GM03348 (cell line): ENCODE measurements at regions not wholly inside any gene's neighbourhood (a gene's known extent, or its start where the extent isn't known, plus 50 kb on each side); places are given as distances from the start of the nearest gene placed in this dataset.
"Not testable (repeated sequence)": the region's sequence is repeated elsewhere in the genome, so short reads cannot be mapped to it uniquely, and the experiment has no call there.

Source experiments
- DNase-seq: peaks from one replicate; pipeline ENCODE4 v3.0.0; 2012; ENCODE audit warnings: low spot score

DNA sequence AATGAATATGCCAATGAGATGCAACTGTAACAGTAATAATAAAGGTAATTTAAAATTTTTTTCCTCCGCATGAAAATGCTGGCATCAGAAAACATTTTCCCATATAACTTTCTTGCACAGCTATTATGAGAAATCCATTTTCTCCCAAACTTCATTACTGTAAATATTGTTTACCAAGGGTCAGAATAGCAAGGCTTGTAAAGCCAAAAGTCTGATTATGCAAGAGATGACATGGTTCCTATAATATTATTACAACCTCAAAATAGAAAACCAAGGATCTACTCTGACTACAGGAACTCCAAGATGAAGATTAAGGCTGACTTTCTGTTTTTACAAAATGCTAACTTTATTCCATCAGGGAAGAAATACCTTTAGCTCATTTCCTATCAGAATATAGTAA, 162.7 kb upstream of the CDK1 start:
- DNase-seq: no peak

GRCh38 chr10:60614363-60614762, 163.9 kb upstream of the CDK1 start:
- no peak for DNase-seq

GRCh38 chr10:60613434-60613833, 164.8 kb upstream of the CDK1 start:
- DNase-seq: no peak

DNA sequence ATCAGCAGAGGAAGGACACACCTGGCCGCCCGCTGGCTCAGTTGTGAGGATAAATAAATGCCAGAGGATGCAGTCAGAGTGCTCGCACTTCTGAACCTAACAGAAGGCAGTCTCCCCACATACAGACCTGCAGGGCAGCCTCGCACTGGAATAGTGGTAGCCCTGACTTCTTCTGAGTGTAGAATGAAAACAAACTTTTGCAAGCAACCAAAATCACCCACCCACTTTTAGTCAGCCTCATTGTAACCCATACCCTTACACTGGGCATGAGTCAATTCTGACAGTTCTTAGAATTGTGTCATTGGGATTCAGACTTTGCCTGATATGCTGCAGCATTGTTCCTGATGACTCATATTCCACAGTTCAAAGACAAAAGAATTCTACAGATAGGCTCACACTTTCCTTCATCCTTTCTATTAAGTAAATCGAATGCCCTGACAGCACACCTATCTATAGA, 167.0 kb upstream of the CDK1 start:
- peak; percentile 65 for DNase-seq

DNA sequence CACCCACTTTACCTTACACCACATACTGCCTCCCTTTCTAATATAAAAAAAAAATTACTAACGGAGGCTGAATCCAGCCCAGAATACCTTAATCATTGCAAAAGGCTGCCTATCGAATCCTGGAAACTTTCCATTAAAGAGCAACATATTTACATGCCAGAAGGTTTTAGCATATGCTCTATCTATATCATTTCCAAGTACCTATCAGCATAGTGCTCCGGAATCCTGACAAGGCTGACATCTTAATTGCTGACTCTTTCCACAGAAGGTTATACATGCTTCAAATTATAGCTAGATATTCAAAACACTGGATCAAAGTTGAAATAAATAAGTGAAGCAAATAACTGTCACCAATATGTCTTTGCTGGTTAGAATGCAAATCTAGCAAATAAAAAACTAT, 170.9 kb upstream of the CDK1 start:
- no peak for DNase-seq

DNA sequence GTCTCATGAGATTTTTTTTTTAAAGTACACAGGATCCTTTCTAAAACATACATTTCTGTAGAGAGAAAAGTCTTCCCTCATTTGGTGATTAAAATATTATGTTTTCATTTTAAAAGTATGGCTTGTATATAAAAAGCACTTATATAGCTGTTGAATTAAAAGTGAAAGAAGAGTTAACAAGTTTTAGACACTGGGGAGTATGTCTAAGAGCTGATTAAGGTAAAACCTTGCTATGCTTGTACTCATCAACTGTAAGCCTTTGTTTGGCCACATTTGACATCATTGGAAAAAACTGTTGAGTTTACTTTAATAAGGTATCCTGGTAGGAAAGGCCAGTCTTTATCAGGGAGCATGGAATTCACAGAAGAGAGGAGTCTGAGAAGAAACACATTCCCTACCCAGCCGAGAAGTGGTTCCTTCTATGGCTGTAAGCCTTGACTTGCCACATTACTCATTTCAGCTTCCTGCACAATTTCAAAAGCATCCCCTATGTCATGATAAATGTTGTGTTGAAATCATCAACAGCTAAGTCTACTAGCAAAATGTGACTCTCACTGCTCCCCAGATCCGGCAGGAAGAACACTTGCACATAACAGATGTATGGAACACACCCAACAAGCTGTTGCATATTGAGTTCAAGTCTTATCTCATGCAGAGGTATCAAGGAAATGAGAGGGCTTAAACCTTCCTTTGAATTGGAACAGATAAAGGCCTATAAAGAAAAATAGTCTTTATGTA, 171.8 kb upstream of the CDK1 start:
- peak; percentile 45 for DNase-seq

- no peak for DNase-seq
Measured at GRCh38 chr10:60605476-60605875, 172.8 kb upstream of the CDK1 start.

DNA sequence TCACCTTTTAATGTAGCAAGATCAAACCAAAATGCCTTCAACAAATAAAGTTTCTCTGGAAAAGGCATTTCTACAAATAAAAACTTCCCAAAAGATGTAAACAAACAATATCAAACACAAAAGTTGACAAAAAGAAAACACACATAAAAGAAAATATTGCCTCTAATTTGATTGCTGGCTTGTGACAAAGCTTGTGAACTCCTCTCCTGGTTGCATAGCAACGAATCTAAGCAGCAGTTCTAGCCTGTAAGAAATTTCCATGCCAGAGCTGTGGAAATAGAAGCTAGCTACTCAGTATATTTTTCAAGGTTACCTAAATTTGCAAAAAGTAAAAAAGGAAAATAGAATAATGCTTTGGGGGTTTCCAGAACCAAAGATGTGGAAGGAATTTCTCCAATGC, 173.9 kb upstream of the CDK1 start:
- no peak for DNase-seq

DNA sequence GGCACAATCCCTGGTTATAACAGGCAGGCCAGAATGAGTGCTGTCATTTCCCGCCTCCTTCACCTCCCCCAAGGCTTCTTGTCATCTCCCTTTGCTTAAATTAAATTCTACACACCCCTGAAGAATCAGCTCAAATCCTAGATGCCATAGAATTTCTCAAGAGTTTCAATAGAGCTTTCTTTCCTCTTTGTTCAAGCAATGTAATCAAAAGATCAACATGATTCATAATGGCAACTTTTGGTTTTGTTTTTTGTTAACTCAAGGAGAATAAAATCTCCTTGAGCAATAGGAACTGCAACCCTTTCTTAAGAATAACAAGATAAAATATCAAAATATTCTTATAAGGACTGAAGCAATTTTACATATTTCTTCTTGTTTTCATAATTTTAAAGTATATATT, 180.8 kb upstream of the CDK1 start:
- no peak for DNase-seq

DNA sequence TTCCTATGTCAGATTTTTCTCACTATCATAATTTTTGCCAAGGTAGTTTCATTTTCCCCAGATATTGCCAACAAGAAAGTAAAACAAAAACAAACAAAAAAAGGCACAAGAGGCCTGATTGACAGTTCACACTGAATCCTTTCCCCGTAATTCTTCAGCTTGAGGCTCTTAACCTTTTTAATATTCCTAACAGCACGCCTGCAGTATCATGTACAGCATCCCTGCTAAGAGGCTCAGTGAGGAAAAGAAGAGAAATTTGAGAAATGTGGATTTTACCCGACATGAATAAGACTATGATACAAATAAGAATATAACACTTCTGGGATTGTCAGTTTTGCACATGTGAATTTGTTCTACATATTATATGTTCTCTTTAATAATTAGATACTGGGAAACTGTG, 182.4 kb upstream of the CDK1 start:
- no peak for DNase-seq

DNA sequence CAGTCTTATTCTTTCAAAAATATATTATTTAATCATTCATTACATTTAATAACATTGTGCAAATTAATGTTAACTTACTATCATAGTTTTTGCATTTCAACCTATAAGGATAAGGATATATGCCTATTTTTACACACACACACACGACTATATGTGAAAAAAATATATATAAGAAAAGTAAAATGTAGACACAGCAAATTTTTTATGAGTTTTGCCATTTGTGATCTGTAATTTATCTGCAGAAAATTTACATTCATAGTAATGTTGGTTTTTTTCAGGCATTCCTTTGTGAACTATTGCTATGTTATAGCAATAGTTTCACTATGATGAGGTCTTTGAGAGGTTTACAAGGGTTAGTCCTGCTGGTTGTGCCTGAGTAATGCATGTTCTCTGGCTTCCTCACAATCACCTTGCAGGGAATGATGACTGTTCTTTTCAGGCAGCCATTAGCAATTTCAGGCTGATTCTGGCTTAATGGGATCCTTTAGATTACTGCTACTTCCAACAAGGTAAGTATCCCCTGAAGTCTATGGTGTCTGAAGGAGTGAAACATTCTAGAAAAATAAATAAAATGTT, 183.7 kb upstream of the CDK1 start:
- no peak for DNase-seq

DNA sequence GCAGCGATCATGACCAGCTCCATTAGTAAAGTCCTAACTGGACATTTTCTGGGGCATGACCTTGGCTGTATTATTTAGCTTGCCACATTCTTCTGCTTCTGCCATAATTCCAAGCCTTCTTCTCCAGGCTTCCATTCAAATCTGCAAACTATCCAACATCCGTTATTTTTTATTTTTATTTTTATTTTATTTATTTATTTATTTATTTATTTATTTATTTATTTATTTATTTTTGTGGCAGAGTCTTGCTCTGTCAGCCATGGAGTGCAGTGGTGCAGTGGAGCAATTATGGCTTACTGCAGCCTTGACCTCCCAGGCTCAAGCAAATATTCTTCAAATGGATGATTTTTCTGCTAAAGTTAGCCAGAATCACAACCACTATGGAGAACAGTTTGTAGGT, 187.2 kb upstream of the CDK1 start:
- DNase-seq: no peak

DNA sequence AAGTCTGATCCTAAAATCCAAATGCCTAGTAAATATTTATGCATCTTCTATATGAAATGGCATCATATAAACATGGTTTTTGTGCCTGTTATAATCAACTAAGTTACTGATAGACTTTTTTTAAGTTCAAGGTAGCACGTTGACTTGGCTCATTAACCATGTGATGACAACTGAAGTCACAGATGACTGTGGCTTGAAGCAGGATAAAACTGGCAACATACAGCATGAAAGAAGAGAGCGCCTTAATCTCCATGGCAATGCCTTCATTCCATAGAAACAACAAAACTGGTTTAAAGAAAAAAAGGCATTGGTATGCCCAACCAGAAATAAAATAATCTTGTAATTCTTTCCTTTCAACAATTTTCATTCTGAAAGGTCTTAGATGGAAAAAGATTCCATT, 188.9 kb upstream of the CDK1 start:
- no peak for DNase-seq

DNA sequence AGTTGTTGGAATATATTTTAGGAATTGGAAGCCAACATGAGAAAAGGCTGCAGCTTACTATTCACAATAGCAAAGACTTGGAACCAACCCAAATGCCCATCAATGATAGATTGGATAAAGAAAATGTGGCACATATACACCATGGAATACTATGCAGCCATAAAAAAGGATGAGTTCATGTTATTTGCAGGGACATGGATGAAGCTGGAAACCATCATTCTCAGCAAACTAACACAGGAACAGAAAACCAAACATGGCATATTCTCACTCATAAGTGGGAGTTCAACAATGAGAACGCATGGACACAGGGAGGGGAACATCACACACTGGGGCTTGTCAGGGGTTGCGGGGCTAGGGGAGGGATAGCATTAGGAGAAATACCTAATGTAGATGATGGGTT, 192.1 kb upstream of the ANK3 start:
- not testable (repeated sequence) for DNase-seq

DNA sequence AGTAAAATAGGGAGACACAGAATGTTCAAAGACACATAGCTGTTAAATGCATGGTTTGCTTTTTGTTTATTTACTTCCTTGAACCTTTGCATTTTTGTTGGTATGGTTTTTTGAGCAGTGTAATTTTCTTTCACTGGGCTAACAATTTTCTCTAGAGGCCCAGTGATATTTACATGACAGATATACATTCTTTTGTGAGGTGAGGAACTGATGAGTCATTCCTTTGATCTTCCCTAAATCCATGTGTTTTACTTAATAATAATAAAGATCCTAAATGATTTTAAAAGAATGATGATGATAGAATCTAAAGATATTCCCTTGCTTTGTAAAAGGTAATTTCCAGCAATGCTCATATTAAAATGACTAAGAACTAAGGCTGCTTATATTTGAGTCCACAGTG, 188.5 kb upstream of the ANK3 start:
- no peak for DNase-seq

DNA sequence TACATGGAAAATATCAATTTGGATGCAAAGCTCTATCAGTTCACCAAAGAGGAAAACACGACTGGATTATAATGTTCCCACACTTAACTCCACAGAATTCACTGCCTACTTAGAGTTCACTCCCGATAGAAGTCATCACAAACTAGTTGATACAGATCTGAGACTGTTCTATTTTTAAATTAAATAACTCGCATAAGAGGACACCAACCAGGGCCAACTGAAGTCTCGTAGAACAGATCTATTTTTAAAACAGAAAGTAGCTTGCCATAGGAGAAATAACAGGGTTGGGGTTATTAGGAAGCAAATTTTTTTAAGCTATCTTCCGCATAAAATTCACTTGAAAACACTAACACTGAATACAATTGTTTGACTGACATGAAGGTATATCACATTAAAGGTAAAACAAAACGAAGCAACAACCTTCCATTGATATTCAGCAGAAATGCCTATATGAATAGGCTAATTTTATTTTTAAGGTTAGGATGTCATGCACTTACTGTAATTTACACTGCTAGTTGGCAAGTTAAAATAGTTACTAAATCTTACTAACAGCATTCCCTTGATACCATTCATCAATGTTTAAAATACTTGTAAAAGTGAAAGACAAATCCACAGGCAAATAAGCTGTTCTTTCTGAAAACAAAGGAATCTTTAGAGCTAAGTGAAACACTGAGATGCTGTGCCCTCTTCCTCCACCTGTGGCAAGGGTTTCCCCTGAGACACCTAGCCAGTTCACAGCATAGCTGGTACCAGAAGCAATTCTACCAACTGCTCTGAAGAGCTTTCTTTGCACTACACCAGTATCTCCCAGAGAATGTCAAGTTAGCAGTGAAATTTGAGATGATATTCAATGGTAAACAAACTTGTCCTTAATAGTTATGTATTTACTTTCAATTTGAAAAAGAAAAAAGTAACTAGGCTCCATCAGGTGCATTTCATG, 186.7 kb upstream of the ANK3 start:
- DNase-seq: no peak

GRCh38 chr10:60575105-60575504, 185.4 kb upstream of the ANK3 start:
- no peak for DNase-seq

- no peak for DNase-seq
Measured at GRCh38 chr10:60574388-60574787, 184.7 kb upstream of the ANK3 start.

GRCh38 chr10:60573336-60573735, 183.7 kb upstream of the ANK3 start:
- peak; percentile 4 for DNase-seq

DNA sequence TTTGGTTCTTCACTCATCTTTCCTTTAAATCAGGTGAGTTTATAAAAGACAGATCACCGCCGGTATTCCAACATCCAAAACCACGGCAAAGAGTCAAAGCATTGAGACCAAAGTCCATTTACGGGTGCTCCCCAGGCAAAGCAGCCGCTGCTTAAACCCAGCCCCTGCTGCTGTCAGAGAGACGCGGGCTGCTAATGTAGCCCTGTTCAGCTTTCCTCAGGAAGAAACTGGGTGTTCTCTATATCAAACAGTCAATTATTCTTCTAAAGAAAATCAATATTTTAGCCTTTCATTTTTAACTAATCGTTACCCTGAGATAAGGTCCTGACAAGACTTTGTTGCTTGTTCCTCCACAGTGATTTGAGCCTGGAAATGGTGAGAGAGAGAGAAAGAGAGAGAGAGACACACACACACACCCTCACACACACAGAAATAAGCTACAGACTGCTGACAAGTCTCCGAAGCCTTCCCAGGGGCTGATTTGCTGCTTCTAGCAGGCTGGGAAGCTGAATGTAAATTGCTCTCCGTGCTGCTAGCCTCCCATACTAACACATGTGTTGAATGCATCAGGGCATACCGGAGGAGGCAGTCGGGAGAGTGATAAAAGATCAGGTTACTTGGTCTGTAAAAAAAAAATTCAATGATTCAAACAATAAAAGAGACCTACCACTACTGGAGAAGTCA, 183.0 kb upstream of the ANK3 start:
- DNase-seq: peak; percentile 40

DNA sequence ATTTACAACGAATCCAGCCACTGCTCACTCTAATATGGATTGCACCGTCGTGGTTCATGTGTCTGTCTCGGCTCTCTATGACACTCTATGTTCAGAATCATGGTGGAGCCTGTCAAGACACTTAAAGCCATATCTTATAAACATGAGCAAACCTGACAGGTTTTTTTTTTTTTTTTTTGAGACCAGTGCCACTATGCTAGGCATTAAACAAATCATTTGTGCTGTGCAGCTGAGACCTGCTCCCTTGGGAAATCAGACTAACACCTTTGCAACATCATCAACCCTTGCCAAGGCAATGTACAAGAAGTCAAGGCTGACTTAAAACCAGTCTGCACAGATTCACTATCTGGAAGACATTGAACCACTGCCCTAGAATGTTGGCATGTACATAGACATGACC, 181.2 kb upstream of the ANK3 start:
- no peak for DNase-seq

DNA sequence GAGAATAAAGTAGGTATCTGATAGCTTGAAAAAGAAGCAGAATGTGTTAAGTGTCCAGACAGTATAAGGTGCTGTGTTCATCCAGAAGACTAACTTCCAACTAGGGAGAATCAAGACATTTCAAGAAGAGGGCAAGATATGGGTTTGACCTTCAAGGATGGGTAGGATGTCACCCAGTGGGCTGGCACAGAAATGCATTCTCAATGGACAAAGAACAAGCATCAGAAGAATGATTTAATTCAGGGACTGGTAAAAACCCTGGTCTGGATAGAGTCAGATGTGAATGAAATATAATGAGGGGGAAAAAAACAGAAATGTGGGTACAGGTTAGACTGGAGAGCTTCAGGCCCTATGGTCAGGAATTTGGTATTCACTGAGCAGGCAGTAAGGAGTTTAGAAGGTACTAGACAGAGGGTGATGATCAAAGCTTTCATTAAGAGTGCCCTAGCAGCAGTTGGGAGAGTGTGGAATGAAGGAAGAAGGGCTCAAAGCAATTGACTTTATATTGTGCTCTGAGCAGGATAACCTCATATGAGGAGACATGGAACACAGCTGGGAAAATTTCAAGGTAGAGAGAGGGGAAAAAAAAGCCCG, 180.7 kb upstream of the ANK3 start:
- DNase-seq: no peak
